ENCODE measurements at regions not wholly inside any gene's neighbourhood (a gene's known extent, or its start where the extent isn't known, plus 50 kb on each side); places are given as distances from the start of the nearest gene placed in this dataset.
"Not testable (repeated sequence)": the region's sequence is repeated elsewhere in the genome, so short reads cannot be mapped to it uniquely, and the experiment has no call there.

DNA sequence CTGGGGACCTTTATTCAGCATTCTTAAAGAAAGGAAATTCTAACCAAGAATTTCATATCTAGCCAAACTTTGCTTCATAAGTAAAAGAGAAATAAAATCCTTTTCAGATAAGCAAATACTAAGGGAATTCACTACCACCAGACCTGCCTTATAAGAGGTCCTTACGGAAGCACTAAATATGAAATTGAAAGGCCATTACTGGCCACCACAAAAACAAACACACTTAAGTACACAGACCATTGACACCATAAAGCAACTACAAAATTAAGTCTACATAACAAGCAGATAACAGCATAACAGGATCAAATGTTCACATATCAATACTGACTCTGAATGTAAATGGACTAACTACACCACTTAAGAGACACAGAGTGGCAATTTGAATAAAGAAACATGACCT lies 361.4 kb upstream of the POU5F2 start:
- no peak for DNase-seq (ENCODE audit: low read depth in 3 of 3)

DNA sequence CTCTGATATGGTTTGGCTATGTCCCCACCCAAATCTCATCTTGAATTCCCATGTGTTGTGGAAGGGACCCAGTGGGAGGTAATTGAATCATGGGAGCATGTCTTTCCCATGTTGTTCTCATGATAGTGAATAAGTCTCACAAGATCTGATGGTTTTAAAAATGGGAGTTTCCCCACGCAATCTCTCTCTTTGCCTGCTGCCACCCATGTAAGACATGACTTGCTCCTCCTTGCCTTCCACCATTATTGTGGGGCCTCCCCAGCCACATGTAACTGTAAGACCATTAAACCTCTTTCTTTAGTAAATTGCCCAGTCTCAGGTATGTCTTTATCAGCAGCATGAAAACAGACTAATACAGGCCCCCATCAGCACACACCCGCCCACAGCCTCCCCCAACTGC lies 356.0 kb upstream of the POU5F2 start:
- not testable (repeated sequence) for DNase-seq (ENCODE audit: low read depth in 3 of 3)

DNA sequence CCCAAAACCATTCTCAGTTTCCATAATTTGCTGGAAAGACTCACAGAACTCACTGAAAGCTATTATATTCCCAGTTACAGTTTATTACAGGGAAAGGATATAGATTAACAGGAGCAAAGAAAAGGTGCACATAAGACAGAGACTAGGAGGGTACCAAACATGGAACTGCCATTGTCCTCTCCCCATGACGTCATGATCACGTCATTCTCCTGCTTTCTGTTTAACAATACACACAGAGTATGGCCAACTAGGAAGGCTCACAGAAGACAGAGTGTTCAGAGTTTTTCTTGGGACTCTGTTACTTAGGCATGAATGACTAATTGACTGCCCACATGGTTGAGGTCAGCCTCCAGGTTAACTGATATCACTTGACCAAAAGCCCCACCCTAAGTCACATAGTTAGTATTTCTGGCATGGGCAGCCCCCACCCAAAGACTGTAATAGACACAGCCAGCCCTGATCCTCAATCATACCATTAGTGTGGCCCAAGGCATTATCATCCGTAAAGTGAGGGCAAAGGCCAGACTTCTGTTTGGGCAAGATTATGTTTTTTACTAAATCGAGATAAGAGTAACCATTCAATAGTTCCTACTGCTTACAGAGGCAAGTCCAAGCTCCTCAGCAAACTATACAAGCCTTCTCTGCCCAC lies 353.5 kb upstream of the POU5F2 start:
- DNase-seq (ENCODE audit: low read depth in 3 of 3) = no peak

DNA sequence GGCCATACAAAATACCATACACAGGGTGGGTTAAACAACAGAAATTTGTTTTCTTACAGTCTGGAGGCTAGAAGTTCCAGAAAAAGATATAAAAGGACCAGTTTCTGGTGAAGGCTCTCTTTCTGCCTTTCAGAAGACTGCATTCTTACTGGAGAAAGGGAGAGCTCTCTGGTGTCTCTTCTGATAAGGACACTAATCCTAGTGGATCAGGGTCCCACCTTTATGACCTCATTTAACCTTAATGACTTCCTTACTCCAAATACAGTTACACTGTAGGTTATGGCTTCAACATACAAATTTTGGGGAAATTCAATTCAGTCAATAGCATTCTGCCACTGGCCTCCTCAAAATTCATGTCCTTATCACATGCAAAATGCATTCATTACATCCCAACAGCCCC lies 351.9 kb upstream of the POU5F2 start:
- no peak for DNase-seq (ENCODE audit: low read depth in 3 of 3)

DNA sequence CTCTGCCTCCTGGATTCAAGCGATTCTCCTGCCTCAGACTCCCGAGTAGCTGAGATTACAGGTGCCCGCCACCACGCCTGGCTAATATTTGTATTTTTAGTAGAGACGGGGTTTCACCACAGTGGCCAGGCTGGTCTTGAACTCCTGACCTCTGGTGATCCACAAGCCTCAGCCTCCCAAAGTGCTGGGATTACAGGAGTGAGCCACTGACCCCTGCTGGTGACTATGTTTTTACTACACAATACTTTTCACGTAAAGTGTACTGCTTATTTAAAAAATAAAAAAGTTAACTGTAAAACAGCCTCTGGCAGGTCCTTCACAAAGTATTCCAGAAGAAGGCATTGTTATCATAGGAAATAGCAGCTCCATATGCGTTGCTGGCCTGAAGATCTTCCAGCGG lies 345.2 kb upstream of the POU5F2 start:
- not testable (repeated sequence) for DNase-seq (ENCODE audit: low read depth in 3 of 3)

DNA sequence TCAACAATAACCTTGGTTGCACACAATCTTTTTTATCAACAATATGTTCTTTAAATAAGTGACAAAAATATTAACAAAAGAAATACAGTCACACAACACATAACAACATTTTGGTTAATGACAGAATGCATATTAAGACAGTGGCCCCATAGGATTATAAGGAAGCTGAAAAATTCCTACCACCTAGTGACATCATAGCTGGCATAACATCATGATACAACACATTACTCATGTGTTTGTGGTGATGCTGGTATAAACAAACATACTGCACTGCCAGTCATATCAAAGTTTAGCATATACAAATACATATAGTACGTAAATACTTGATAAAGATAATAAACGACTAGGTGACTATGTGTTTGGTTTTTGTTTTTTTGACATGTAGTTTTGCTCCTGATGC lies 344.8 kb upstream of the POU5F2 start:
- DNase-seq (ENCODE audit: low read depth in 3 of 3) = no peak

DNA sequence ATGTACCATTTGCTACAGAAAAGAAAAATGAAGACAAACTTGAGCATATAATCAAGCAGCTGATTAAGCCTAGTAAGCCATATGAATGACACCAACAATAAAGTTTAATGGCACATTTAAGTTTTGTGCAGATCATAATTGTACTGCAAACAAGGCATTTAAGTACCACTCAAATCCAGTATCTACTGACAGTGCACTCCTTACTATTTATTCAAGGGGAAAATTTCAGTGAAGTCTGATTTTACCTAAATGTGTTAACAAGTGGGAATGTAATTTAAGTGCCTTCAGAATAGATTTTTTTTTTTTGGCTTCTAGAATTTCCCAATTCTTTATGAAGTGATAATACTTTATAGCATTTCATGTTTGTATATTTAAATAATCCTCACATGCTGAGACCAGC lies 341.0 kb upstream of the POU5F2 start:
- DNase-seq (ENCODE audit: low read depth in 3 of 3) = no peak

DNA sequence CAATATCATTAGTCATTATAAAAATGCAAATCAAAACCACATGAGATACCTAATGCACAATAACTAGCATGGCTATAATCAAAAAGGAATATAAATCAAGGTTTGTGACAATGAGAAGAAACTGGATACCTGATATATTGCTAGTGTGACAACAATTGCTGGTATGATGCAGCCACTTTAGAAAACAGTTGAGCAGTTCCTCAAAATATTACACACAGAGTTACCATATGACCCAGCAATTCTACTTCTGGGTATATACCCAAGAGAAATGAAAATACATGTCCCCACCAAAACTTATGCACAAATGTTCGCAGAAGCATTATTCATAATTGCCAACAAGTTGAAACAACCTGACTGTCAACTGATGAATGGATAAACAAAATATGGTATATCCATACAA lies 339.7 kb upstream of the POU5F2 start:
- DNase-seq (ENCODE audit: low read depth in 3 of 3) = no peak

DNA sequence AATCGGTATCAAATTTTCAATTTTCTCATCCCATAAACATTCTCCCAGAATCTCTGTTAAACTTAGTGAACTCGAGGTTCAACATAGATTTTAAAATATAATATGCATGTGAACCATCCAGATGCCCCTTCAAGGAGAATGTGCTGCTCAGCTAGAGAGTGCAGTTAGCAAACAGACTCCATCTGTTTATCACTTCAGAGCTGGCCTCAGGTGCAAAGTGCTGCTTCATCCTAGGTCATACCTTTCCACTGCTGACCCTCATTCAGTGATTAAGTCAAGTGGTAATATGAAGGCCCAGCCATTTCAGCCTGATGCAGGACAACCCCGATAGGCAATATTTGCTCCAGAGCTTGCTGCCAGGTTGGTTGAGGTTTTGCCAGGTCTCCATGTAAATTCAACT lies 339.0 kb upstream of the POU5F2 start:
- no peak for DNase-seq (ENCODE audit: low read depth in 3 of 3)

DNA sequence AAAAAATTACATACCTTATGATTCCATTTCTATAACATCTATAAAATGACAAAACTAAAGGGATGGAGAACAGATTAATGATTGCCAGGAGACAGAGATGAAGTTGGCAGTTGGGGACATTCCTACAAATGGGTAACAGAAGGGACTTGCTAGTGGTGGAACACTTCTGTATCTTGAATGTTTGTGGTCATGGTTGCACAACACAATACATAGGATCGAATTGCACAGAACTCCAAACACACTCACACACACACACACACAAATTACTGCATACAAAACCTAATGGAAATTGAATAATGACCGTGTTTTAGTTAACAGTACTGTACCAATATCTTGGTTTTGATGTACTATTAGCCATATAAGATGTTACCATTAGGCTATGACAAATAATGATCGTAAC lies 330.7 kb upstream of the POU5F2 start:
- DNase-seq (ENCODE audit: low read depth in 3 of 3) = no peak

DNA sequence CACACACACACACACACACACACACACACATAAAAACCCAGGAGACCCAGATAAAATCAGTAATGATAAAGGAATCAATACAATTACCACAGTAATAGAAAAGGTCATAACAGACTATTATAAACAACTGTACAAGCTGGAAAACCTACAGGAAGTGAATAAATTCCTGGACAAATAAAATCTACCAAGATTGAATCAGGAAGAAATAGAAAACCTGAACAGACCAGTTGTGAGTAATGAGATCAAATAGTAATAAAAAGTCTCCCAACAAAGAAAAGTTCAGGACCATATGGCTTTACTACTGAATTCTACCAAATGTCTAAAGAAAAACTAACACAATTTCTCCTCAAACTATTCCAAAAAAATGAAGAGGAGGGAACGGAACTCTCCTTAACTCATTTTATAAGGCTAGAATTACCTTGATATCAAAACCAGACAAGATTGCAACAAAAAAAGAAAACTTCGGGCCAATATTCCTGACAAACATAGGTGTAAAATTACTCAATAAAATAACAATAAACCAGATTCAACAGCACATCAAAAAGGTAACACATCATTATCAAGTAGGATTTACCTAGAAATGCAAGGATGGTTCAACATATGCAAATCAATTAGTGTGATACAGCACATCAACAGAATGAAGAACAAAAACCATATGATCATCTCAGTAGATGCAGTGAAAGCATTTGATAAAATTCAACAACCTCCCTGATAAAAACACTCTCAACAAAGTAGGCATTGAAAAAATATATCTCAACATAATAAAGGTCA lies 325.2 kb upstream of the POU5F2 start:
- DNase-seq (ENCODE audit: low read depth in 3 of 3) = no peak

DNA sequence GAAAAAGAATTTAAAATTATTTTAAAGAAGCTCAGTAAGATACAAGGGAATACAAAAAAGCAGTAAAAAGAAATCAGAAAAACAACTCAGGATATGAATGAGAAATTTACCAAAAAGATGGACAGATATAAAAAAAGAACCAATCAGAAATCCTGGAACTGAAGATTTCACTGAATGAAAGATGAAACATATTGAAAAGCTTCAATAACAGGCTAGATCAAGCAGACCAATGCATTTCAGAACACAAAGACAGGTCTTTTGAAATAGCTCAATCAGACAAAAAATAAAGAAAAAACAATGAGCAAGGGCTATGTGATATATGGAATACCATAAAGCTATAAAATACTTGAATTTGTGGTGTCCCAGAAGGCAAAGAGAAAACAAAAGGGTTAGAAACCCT lies 322.6 kb upstream of the POU5F2 start:
- DNase-seq (ENCODE audit: low read depth in 3 of 3) = no peak

DNA sequence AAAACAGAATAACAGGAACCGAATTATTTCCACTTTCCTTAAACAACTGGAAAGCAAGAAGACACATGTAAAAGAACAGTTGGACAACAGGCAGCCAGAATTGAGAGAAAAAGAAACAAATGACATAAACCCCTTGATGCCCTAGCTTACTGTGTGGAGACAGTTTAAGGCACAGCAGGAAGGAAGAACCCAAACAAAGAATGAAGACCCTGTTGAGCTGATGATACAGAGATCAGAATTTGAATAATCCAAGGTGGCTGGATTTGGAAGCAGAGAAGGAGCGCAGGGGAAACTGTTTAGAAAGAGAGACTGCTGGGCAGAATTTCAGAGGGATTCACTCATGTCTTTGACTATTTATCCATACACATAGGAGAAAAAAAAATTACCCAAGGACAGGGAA lies 316.3 kb upstream of the POU5F2 start:
- DNase-seq (ENCODE audit: low read depth in 3 of 3) = no peak

DNA sequence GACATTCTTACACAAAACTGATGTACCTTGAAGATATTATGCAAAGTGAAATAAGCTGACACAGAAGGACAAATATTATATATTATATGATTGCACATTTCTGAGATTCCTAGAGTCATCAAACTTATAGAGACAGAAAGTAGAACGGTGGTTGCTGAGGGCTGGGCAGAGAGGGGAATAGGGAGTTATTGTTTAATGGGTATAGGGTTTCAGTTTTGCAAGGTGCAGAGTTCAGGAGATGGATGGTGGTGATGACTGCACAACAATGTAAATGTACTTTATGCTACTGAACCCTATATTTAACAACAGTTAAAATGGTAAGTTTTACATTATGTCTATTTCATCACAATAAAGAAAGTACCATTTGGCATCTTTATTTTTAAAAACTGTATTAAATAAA lies 315.8 kb upstream of the POU5F2 start:
- DNase-seq (ENCODE audit: low read depth in 3 of 3) = no peak

DNA sequence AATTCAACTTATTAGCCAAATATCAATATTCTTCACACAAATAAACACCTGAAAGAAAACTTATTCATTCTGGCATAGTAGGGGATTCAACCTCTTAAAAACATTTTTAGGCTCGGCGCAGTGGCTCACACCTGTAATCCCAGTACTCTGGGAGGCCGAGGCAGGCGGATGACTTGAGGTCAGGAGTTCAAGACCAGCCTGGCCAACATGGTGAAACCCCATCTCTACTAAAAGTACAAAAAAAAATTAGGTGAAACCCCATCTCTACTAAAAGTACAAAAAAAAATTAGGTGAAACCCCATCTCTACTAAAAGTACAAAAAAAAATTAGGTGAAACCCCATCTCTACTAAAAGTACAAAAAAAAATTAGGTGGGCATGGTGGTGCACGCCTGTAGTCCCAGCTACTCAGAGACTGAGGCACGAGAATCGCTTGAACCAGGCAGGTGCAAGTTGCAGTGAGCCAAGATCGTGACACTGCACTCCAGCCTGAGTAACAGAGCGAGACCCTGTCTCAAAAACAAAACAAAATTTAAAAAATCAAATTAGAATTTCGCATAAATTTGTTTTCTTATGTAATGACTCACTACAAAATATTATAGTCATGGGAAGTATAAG lies 308.0 kb upstream of the POU5F2 start:
- not testable (repeated sequence) for DNase-seq (ENCODE audit: low read depth in 3 of 3)

DNA sequence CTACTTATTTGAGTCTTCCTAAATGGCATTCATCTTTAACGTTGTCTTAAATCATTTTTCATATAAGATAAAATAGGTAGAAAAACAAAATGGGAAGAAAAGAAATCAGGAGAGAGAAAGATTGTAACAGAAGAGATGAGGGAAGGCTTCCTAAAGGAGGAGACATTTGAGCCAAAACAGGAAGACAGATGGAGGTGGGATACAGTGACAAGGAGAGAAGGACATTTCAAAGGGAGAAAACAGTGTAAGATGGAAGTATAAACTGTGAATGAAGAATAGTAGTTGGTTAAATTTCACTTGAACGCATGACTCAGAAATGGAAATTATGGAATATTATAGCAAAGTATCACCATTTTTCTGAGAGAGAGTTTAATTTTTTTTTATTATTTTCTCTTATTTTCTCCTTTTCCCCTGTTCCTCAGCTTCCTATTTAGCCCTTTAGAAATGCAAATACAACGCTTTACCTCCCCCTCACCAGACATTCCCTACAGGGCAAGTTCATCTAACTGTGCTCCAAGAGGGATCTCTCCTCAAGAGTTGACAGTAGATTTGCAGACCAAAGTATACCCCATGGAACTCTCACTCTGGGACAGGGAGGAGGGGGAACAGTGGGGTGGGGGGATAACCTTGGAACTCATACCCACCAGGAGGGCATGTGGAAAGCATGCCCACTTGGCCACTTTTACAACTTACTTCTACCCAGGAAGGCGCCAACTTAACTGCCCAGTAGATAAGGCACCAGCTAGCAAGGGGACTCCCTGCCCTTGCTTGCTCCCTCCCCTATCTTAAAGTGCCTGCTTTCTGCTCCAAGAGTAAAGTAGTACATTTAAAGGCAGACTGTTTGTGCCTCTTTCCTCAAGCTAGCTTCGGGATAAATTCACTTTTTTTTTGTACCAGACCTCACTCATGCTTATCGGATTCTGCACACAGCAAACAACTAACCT lies 304.7 kb upstream of the POU5F2 start:
- no peak for DNase-seq (ENCODE audit: low read depth in 3 of 3)

DNA sequence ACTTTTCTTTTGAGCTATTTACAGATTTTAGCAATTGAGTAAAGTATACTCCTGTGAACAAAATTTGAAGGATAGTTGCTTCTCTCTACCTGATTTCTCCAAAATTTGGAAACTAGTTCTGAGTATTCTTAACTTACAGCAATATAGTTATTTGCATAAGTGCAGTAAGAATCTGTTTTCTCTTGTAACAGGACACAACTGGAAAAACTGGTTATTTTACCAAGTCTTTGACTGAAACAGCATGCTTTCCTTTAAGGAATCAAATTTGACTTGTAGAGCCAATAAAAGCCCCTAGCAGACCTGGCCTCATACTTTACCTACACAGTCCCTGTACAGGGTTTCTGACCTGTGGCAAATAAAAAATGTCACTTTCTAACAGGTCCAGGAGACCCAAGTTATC lies 301.9 kb upstream of the POU5F2 start:
- no peak for DNase-seq (ENCODE audit: low read depth in 3 of 3)

DNA sequence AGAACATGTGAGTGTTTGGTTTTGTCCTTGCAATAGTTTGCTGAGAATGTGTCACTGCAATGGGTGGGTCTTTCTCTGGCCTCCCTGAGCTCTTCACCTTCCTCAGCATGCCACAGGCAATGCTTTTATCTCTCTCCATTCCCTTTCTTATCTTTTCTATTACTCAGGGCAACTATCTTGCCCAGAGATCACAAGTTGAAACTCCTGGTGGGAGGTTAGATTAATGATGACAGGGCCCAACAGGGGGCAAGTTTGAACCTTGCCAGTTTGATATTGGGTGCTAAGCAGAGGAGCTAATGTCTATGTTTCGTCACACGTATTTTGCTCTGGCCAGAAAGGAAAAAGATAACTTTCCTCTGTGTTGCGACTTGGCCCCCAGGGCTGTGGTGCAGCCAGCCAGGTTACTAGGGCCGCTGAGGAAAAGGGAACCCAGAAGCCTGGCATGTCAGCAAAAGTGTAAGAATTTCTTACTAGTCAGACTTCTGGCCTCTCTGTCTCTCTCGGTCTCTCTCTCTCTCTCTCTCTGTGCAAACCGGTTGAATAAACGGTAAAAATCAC lies 299.3 kb upstream of the POU5F2 start:
- no peak for DNase-seq (ENCODE audit: low read depth in 3 of 3)

DNA sequence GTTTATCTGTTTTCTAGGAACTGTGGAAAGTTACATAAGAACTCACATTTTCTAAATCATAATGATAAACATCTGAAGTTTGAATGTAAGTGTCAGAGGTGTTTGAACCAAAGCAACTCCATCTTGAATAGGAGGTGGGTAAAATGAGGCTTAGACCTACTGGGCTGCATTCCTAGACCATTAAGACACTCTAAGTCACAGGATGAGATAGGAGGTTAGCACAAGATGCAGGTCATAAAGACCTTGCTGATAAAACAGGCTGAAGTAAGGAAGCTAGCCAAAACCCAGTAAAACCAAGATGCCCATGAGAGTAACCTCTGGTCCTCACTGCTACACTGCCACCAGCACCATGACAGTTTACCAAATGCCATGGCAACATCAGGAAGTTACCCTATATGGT lies 297.7 kb upstream of the POU5F2 start:
- no peak for DNase-seq (ENCODE audit: low read depth in 3 of 3)

DNA sequence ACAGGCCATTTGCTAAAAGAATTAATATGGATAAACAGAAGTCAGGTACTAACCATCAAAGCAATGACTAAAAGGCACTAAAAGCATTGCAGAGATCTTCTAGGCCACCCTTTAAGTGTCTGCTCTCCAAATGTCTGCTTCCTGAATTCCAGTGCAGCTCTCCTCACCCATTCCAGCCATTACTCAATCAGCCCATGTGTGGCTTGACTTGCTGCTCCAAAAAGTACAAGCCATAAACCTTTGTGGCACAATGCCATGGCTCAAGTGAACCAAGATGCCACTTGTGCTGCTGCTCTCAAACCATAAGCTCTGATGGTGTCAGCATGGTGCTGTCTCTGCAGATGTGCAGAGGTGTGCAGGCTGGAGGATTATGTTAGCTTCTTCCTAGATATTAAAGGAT lies 290.2 kb upstream of the POU5F2 start:
- DNase-seq (ENCODE audit: low read depth in 3 of 3) = no peak

DNA sequence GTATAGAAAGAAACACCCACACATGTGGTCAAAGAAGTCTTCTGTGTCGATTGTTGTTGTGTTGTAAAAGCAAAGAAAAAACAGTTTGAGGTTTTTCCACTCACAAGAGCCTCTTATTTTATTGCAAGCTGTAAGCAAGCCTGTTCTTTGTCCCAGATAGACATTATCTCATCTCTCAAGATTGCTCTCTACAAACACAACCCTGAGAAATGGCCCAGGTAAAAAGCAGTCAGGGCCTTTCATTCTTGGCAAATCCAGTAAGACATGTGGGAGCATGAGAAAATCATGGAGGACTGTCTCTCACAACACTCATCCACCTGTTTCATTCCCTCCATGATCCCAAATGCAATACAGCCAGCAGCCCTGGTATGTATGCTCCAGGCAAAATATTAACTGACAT lies 286.6 kb upstream of the POU5F2 start:
- DNase-seq (ENCODE audit: low read depth in 3 of 3) = no peak

DNA sequence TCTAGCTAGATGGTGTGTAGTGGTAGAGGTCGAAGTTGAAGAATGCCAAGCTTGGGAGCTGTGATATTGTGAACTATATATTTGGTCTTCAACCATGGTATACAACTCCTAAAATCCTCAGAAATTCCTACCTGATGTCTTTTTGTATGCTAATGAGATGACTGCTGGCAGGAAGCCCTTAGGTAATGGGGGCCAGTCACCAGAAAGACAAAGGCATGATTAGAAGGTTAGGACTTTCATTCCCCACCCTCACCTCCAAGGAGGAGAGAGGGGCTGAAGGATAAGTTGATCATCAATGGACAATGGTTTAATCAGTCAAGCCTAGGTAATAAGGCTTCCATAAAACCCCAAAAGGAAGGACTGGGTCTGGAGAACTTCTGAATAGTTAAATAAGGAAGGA lies 285.7 kb upstream of the POU5F2 start:
- DNase-seq (ENCODE audit: low read depth in 3 of 3) = no peak
